Trophoblast cell (in vitro differentiated cells and primary cell): ENCODE measurements at regions not wholly inside any gene's neighbourhood (a gene's known extent, or its start where the extent isn't known, plus 50 kb on each side); places are given as distances from the start of the nearest gene placed in this dataset.
"Not testable (repeated sequence)": the region's sequence is repeated elsewhere in the genome, so short reads cannot be mapped to it uniquely, and the experiment has no call there.

Experiments
- DNase-seq, 2 donors: peaks; one replicate each; pipeline ENCODE4 v3.0.0-alpha.2; 2016
- H2AFZ ChIP-seq: 2 replicates; pipeline ENCODE4 v1.6.1; 2013; ENCODE audit warnings: low read length, moderate library complexity, mild to moderate bottlenecking; ENCODE audit not compliant: insufficient read depth, poor library complexity
- H2AK5ac ChIP-seq: 2 replicates; pipeline ENCODE4 v1.6.1; 2013; ENCODE audit warnings: mild to moderate bottlenecking, low read length
- H2BK120ac ChIP-seq: 2 replicates; pipeline ENCODE4 v1.6.1; 2013; ENCODE audit warnings: low read length, mild to moderate bottlenecking, moderate library complexity; ENCODE audit not compliant: insufficient read depth, poor library complexity
- H2BK12ac ChIP-seq: 2 replicates; pipeline ENCODE4 v1.6.1; 2013; ENCODE audit warnings: mild to moderate bottlenecking, low read length, moderate library complexity
- H2BK5ac ChIP-seq: 2 replicates; pipeline ENCODE4 v1.6.1; 2013; ENCODE audit warnings: low read length, low read depth, moderate library complexity, mild to moderate bottlenecking; ENCODE audit not compliant: poor library complexity
- H3K14ac ChIP-seq: 2 replicates; pipeline ENCODE4 v1.6.1; 2013; ENCODE audit warnings: mild to moderate bottlenecking, low read length
- H3K18ac ChIP-seq: 2 replicates; pipeline ENCODE4 v1.6.1; 2013; ENCODE audit warnings: mild to moderate bottlenecking, low read length
- H3K23ac ChIP-seq: 2 replicates; pipeline ENCODE4 v1.6.1; 2013; ENCODE audit warnings: low read length
- H3K27ac ChIP-seq: 2 replicates; pipeline ENCODE4 v1.5.1; 2013; ENCODE audit warnings: low read depth, mild to moderate bottlenecking, inconsistent platforms, low read length, moderate library complexity
- H3K27me3 ChIP-seq: 2 replicates; pipeline ENCODE4 v1.6.1; 2013; ENCODE audit warnings: inconsistent platforms, mild to moderate bottlenecking, low read length, moderate library complexity; ENCODE audit not compliant: insufficient read depth
- H3K36me3 ChIP-seq, 2 experiments: 1 replicate in 1 of 2; 2 replicates in 1 of 2; pipeline ENCODE4 v1.6.1; 2013; ENCODE audit warnings: low read length in 2 of 2, mild to moderate bottlenecking in 2 of 2, moderate library complexity in 1 of 2; ENCODE audit not compliant: insufficient read depth in 2 of 2, control insufficient read depth in 1 of 2
- H3K4ac ChIP-seq: 2 replicates; pipeline ENCODE4 v1.6.1; 2013; ENCODE audit warnings: low read depth, mild to moderate bottlenecking, low read length, moderate library complexity
- H3K4me1 ChIP-seq, 2 experiments: 1 replicate in 1 of 2; 2 replicates in 1 of 2; pipeline ENCODE4 v1.6.1; 2013; ENCODE audit warnings: low read length in 2 of 2, mild to moderate bottlenecking in 2 of 2, moderate library complexity in 1 of 2; ENCODE audit not compliant: insufficient read depth in 2 of 2, control insufficient read depth in 1 of 2
- H3K4me2 ChIP-seq: 2 replicates; pipeline ENCODE4 v1.6.1; 2013; ENCODE audit warnings: inconsistent platforms, mild to moderate bottlenecking, low read length, moderate library complexity
- H3K4me3 ChIP-seq: 2 replicates; pipeline ENCODE4 v1.5.1; 2013; ENCODE audit warnings: mild to moderate bottlenecking, low read depth, low read length, inconsistent platforms
- H3K79me1 ChIP-seq: one replicate; pipeline ENCODE4 v1.6.1; 2013; ENCODE audit warnings: low read length
- H3K79me2 ChIP-seq: 2 replicates; pipeline ENCODE4 v1.6.1; 2013; ENCODE audit warnings: low read length, mild to moderate bottlenecking; ENCODE audit not compliant: control insufficient read depth, insufficient read depth, poor library complexity
- H3K9ac ChIP-seq: 2 replicates; pipeline ENCODE4 v1.6.1; 2013; ENCODE audit warnings: mild to moderate bottlenecking, low read length
- H3K9me3 ChIP-seq: 2 replicates; pipeline ENCODE4 v1.6.1; 2013; ENCODE audit warnings: low read depth, mild to moderate bottlenecking, control low read depth, inconsistent platforms, low read length; ENCODE audit not compliant: insufficient read depth
- H4K12ac ChIP-seq: 2 replicates; pipeline ENCODE4 v1.6.1; 2013; ENCODE audit warnings: low read depth, mild to moderate bottlenecking, low read length, moderate library complexity
- H4K8ac ChIP-seq: 2 replicates; pipeline ENCODE4 v1.6.1; 2013; ENCODE audit warnings: low read depth, mild to moderate bottlenecking, low read length, moderate library complexity
- H4K91ac ChIP-seq: one replicate; pipeline ENCODE4 v1.6.1; 2013; ENCODE audit warnings: low read depth, mild to moderate bottlenecking, low read length, moderate library complexity
- WGBS: extraction: QIAGEN DNeasy Blood & Tissue Kit; methylation state at CpG from one replicate; pipeline ENCODE4 v1.1.7; 2013; ENCODE audit warnings: missing lambda C conversion rate; ENCODE audit not compliant: insufficient read length, insufficient coverage; ENCODE audit errors: extremely low coverage; 5-methylcytosine and 5-hydroxymethylcytosine counted together

DNA sequence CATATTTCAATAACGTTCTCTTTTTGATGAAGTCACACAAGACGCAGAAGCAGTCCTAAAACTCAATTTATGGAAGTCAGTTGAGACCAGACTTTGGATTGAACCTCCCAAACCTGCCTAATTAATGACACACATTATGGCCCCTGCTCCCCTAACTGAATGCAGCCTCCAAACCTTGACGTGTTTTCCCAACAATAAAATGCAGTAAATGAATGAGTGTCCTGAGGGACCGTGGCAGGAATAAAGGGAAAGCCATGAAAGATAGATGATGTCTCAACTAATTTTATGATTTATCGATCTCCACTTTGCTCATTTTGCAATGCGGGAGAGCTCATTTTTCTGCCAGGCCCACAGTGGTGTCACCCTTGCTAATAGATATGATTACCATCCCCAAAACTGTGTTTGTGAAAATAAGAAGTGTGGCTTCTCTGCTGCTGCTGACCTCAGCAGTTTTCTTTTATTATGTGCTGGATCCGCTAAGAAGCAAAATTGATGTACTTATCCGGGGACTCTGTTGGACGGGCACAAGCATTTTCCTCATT lies 189.9 kb downstream of the NPIPA8 start:
- not testable (repeated sequence) for H2AK5ac ChIP-seq, H3K18ac ChIP-seq, H2BK12ac ChIP-seq, H3K14ac ChIP-seq, H3K23ac ChIP-seq, DNase-seq, H3K4me1 ChIP-seq, H4K12ac ChIP-seq, H4K8ac ChIP-seq, H3K36me3 ChIP-seq, H3K27ac ChIP-seq, H3K79me1 ChIP-seq, H3K79me2 ChIP-seq, H3K9ac ChIP-seq, H2BK120ac ChIP-seq, H3K27me3 ChIP-seq, H4K91ac ChIP-seq, H3K4me3 ChIP-seq, H3K4ac ChIP-seq, H3K4me2 ChIP-seq, H2AFZ ChIP-seq, H3K9me3 ChIP-seq, H2BK5ac ChIP-seq
- WGBS, result no CpG with 5 or more reads among the region's 9 CpGs

DNA sequence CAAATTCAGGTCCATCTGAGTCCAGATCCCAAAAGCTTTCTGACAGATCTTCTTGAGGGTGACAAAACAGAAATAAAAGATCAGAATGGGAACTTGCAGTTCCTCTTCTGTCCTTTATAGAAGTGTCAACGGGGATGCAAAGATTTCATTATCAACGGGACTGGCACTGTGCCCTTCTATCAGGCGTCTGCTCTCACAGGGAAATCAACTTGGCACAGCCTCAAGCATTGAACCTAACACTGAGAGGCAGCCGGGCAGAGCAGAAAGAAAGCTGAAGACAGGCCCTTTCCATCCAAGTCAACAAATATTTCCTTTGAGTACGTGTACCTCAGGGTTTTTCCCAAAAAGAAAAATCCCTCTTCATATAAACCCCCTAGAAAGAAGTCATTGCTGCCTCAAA lies 194.5 kb downstream of the NPIPA8 start:
- not testable (repeated sequence) for H3K27ac ChIP-seq, DNase-seq, H3K23ac ChIP-seq, H3K79me1 ChIP-seq, H2AFZ ChIP-seq, H3K9ac ChIP-seq, H3K4me2 ChIP-seq, H3K14ac ChIP-seq, H3K27me3 ChIP-seq, H4K12ac ChIP-seq, H3K4me1 ChIP-seq, H4K8ac ChIP-seq, H3K18ac ChIP-seq, H2BK5ac ChIP-seq, H3K4me3 ChIP-seq, H2AK5ac ChIP-seq, H3K36me3 ChIP-seq, H2BK120ac ChIP-seq, H4K91ac ChIP-seq, H3K79me2 ChIP-seq, H3K9me3 ChIP-seq, H2BK12ac ChIP-seq, H3K4ac ChIP-seq
- no CpG with 5 or more reads among the region's 5 CpGs for whole genome bisulfite sequencing

DNA sequence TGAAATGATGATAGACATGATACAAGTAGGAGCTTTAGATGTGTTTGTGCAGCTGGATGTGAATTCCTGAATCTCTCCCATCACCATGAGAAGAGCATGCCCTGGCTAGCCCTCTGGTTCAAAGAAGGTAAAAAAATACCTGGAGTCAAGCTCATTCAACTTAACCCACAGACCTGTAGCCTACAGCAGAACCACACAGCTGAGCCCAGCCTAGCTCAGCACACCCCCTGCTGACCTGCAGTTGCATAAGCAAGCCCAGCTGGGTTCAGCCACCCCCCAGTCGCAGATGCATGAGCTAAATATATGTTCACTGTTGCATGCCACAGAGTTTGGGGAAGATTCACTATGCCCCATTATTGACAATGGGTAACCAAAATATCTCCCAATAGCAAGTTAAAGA lies 200.2 kb downstream of the NPIPA8 start:
- not testable (repeated sequence) for H3K27ac ChIP-seq, H3K9me3 ChIP-seq, H2BK12ac ChIP-seq, H3K36me3 ChIP-seq, H3K79me1 ChIP-seq, H3K27me3 ChIP-seq, H2BK5ac ChIP-seq, H2BK120ac ChIP-seq, H3K4me2 ChIP-seq, H3K18ac ChIP-seq, H4K8ac ChIP-seq, H3K23ac ChIP-seq, H3K9ac ChIP-seq, H4K91ac ChIP-seq, H3K4ac ChIP-seq, H3K4me1 ChIP-seq, H3K14ac ChIP-seq, DNase-seq, H3K4me3 ChIP-seq, H3K79me2 ChIP-seq, H2AK5ac ChIP-seq, H2AFZ ChIP-seq, H4K12ac ChIP-seq
- WGBS, result no CpG with 5 or more reads among the region's 1 CpG

DNA sequence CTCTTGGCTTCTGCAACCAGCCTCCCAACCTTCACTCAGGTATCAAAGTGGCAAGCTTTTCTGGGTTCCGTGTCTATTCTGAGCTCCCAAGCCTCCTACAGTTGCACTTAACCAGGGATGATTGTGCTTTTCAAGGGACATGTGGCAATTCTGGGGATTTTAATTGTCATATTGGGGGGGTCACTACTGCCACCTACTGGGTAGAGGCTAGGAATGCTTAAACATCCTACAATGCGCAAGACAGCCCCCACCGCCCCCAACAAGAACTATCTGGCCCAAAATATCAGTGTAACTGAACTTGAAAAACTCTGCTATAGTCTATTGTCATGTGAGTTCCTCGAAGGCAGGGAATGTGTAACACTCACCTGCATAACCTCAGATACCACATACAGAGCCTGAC lies 201.5 kb downstream of the NPIPA8 start:
- not testable (repeated sequence) for H3K27ac ChIP-seq, H3K79me2 ChIP-seq, H3K27me3 ChIP-seq, H3K14ac ChIP-seq, H4K8ac ChIP-seq, H3K4ac ChIP-seq, H2AK5ac ChIP-seq, DNase-seq, H2BK5ac ChIP-seq, H4K12ac ChIP-seq, H3K18ac ChIP-seq, H3K9me3 ChIP-seq, H2AFZ ChIP-seq, H3K4me1 ChIP-seq, H2BK120ac ChIP-seq, H3K4me2 ChIP-seq, H3K23ac ChIP-seq, H3K9ac ChIP-seq, H4K91ac ChIP-seq, H3K79me1 ChIP-seq, H3K36me3 ChIP-seq, H2BK12ac ChIP-seq, H3K4me3 ChIP-seq
- WGBS, result no CpG with 5 or more reads among the region's 4 CpGs
